NCI-H1105 (cell line): ENCODE measurements at regions not wholly inside any gene's neighbourhood (a gene's known extent, or its start where the extent isn't known, plus 50 kb on each side); places are given as distances from the start of the nearest gene placed in this dataset.
"Not testable (repeated sequence)": the region's sequence is repeated elsewhere in the genome, so short reads cannot be mapped to it uniquely, and the experiment has no call there.

Source experiments
- DNase-seq: peaks from one replicate; lab custom pipeline; 2025; lab: John Stamatoyannopoulos, UW

DNA sequence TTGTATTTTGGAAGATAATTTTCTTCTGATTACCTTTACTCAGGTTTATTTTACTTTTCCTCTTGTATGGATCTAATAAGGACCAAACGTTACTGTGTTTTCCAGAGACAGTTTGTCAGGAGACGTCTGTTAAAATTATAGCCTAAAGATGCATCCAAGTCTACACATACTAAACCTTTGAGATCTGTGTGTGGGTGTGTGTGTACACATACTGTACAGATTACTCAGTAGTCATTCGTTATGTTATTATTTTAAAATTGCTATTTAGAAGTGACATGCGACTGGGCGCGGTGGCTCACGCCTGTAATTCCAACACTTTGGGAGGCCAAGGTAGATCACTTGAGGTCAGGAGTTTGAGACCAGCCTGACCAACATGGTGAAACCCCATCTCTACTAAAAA is 51.6 kb upstream of the CNTLN start:
- DNase-seq, result no peak

- DNase-seq, result no peak
These were observed 52.3 kb upstream of the CNTLN start for GRCh38 chr9:17082343-17083064.

DNA sequence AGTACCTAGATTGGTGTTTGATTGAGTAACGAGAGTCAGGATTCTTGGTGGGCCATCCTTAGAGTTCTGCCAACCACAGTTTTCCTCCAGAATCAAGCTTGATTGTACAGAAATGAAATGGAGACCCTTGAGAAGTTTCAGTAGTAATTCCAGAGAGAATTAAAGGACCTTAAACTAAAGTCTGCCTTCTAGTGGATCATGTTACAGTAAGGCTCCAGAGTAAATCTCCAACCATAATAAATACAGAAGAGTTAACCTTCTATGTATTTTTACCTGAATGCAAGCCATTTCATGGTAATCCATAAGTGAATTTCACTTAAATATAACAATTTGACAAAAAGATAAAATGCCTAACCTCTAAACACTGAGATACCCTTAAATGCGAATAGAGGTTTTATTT is 53.0 kb upstream of the CNTLN start:
- DNase-seq, result no peak

GRCh38 chr9:17081351-17081750 is 53.5 kb upstream of the CNTLN start:
- no peak for DNase-seq

- DNase-seq, result no peak
These were observed 58.9 kb upstream of the CNTLN start for GRCh38 chr9:17075758-17076485.

- no peak for DNase-seq
These were observed 59.6 kb upstream of the CNTLN start for GRCh38 chr9:17075146-17075757.

GRCh38 chr9:17072563-17072962 is 62.3 kb upstream of the CNTLN start:
- DNase-seq, result not testable (repeated sequence)

DNA sequence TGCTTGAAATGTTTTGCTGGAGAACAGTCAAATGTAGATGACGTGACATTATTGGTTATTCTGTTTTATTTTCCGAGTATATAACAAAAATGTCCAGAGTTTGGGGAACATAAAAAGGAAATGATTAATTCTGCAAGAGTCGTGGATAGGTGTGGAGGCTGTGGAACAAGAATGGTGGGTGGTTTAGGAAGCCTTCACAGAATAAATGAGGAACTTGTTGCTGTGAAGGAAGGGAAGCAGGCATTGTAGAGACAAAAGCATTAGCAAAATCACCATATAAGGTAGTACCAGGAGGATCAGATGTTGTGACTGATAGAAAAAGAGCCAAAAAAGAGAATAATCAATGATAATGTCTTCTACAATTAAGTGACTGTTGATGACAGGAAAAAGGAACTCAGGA is 66.2 kb upstream of the CNTLN start:
- no peak for DNase-seq

DNA sequence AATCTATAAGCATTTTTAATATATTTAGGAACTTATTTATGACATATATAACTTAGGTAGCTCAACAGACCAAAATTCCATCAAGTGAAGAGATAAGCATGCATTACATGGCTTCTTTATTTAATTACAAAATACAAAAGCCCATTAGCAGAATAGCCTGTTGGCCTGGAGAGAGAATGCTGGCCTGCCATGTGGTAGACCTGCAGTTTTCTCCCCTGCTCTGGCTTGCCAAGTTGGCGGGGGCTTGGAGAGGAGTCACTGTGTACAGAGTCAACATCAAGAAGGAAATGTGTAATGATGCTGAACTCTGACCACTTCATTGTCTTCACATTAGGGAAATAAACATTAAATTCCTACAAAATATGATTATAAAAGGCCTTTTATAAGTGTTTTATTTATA is 69.8 kb upstream of the CNTLN start:
- DNase-seq, result no peak

GRCh38 chr9:17064558-17064957 is 70.3 kb upstream of the CNTLN start:
- no peak for DNase-seq

GRCh38 chr9:17063535-17064135 is 71.2 kb upstream of the CNTLN start:
- peak; percentile 33 for DNase-seq

- no peak for DNase-seq
These were observed 72.3 kb upstream of the CNTLN start for GRCh38 chr9:17062497-17062896.

GRCh38 chr9:17060450-17060849 is 74.4 kb upstream of the CNTLN start:
- DNase-seq, result no peak

DNA sequence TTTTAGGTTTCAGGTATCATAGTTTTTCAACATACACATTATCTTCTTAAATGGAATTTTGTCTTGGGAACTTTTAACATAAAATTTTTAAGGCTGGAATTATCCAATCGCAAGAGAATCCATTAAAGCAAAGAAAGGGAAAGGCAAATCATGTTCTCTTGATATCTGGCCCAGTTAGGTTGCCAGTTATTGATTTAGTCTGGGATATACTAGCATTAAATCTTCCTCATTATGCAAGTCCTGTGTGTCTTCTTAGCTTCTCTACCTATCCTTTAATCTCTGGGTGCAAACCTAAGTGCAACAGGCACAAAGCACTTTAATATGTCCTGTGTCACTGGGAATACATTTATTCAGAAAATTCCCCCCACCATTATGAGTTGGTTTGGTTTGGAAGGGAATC is 75.4 kb upstream of the CNTLN start:
- DNase-seq, result no peak

- no peak for DNase-seq
These were observed 77.1 kb upstream of the CNTLN start for GRCh38 chr9:17057729-17058128.

DNA sequence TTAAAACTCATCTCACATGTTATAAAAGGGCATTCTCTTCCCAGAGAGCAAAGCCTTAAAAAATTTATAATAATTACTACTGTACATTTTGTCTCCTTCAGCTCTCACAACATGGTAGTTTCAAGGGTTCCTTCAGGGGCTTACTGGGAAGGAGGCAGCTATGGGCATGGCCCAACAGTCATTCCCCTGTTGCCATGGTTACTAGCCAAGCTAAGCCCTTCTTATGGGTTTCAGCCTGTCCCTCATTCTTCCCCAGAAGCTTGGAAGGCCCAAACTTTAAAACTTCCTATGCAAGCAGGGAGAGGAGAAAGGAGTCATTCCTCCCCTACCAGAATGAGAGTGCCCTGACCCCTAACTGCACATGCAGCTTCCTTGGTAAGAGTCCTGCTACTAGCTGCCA is 82.2 kb upstream of the CNTLN start:
- DNase-seq, result no peak

DNA sequence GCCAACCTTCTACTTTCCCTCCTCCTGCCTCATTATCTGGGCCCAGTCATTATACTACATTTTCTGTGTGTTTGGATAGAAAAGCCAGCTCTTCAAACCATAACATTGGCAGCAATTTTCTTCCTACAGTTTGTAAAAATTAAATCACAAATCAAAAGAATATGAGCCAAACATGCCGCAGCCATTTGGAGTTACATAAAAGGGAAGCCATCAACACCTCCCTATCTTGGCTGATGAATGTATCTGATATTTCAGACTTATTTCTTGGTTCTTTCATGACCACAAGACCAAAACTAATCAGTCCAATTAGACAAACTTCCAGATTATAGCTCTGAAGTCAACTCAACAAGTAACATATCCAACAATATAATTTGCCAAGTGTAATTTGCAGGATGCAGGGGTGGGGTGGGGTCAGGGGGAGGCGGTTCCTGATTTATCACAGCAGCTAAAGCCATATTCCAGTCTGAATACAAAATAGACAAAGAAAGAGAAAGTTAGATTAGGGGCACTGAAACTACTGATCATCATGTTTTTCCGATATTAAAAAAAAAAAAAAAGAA is 89.4 kb upstream of the CNTLN start:
- DNase-seq, result no peak

DNA sequence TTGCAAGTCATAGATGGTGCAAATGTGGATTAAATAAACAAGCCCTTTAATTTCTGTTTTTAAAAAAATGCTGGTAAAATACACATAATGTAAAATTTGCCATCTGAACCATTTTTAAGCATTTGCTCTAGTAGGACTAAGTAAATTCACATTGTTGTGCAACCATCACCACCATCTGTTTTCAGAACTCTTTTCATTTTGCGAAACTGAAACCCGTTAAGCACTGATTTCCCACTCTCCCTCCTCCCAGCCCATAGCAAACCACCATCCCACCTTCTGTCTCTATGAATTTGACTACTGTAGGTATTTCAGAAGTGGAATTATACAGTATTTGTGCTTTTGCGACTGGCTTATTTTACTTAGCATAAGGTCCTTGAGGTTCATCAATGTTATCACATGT is 103.3 kb upstream of the CNTLN start:
- no peak for DNase-seq

DNA sequence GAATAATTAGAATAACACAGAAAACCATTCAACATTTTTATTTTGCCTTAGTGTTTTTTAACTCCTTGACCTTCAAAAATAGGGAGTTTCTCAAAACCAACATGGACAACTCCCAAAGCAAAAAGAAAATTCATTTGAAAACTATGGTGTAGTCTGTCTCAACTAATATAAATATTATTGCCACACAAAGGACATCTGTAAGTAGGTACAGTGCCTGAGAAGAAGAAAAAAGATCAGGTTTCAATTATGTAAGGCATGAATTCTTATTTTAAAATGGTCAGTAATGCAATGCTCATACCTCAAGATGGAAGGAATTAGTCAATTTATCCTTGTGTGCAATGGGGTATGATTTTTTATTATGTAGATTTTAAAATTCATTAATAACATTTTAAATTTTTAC is 109.6 kb upstream of the CNTLN start:
- DNase-seq, result no peak

GRCh38 chr9:17024129-17024528 is 110.7 kb upstream of the CNTLN start:
- DNase-seq, result no peak

DNA sequence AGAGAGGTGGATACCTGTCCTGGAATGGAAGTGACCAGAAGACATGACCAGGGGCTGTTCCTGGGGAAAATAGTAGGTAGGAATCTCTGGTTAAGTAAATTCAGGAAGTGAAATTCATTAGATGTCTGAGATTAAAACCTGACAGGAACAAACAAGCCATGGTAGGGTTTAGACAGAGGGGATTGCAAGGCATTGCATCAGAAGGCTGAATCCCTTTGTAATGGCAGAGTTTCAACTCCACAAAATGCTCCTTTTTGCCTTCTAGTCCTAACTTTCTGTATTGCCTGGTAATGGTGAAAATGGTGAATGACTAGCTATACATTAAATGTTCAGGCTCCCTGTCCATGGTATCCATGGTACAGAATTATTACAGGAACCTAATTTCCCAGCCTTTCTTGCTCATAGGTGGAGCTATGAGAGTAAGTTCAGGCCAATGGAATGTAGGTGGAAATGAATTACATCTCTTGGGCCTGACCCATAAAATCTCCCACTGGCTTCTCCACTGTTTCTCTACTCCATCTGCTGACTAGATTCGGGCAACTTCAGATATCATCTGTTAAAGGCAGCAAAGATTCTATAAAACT is 113.4 kb upstream of the CNTLN start:
- DNase-seq, result no peak

DNA sequence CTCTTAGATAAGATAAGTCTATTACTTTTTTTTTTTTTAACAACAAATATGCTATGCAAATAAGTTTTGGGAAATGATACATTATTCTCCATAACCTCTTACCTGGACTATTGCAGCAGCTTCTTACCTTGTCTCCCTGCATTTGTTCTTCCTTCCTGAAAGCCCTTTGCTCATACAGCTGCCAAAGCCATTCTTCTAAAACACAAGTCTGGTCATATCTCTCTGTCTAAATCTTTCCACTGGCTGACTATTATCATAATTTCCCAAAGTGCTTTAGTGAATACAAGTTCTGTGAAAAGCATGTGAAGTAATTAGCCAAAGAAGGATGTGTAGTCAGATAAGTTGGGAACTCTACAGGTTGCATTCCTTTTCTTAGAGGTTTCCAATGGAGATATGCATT is 115.4 kb upstream of the CNTLN start:
- no peak for DNase-seq
